ENCODE measurements at regions not wholly inside any gene's neighbourhood (a gene's known extent, or its start where the extent isn't known, plus 50 kb on each side); places are given as distances from the start of the nearest gene placed in this dataset.

- Histone ChIP-seq H3K9me3 (no peaks in the 10 kb centered on the region), H3K4me3 (no peak overlapping the region), H3K4me1 (no peaks in the 10 kb centered on the region), H3K36me3 (no peaks in the 10 kb centered on the region), H3K27ac (no peak overlapping the region), H3K27me3 (no peaks in the 10 kb centered on the region)
- TF ChIP-seq POLR2A (IDR thresholded peaks at IDR 0.05) = no peak
- no peak for DNase-seq
Observed at GRCh38 chr18:46397174-46397573, 259.8 kb downstream of the LOXHD1 start.

- DNase-seq = no peak
- no peak for TF ChIP-seq POLR2A (IDR thresholded peaks at IDR 0.05)
- no peak overlapping the region for H3K4me3 ChIP-seq
- no peak overlapping the region for H3K27ac ChIP-seq
- H3K36me3 ChIP-seq = no peaks in the 10 kb centered on the region
- H3K27me3 ChIP-seq = no peaks in the 10 kb centered on the region
- H3K4me1 ChIP-seq = no peaks in the 10 kb centered on the region
- no peaks in the 10 kb centered on the region for H3K9me3 ChIP-seq
Observed at GRCh38 chr18:46398005-46398404, 259.0 kb downstream of the LOXHD1 start.

GRCh38 chr18:46398625-46399024 lies 258.4 kb downstream of the LOXHD1 start:
- no peak overlapping the region for H3K27ac ChIP-seq
- no peaks in the 10 kb centered on the region for H3K4me1 ChIP-seq
- H3K36me3 ChIP-seq = no peaks in the 10 kb centered on the region
- TF ChIP-seq CTCF (IDR thresholded peaks at IDR 0.05) = no peak
- TF ChIP-seq POLR2A (IDR thresholded peaks at IDR 0.05) = no peak
- no peaks in the 10 kb centered on the region for H3K27me3 ChIP-seq
- H3K9me3 ChIP-seq = no peaks in the 10 kb centered on the region
- H3K4me3 ChIP-seq = no peak overlapping the region
- no peak for DNase-seq

GRCh38 chr18:46399303-46399702 lies 257.7 kb downstream of the LOXHD1 start:
- DNase-seq = no peak
- TF ChIP-seq CTCF (IDR thresholded peaks at IDR 0.05) (no peak), POLR2A (IDR thresholded peaks at IDR 0.05) (no peak)
- no peaks in the 10 kb centered on the region for H3K4me1 ChIP-seq

GRCh38 chr18:46400449-46400848 lies 256.6 kb downstream of the LOXHD1 start:
- no peak for TF ChIP-seq CTCF (IDR thresholded peaks at IDR 0.05)
- TF ChIP-seq POLR2A (IDR thresholded peaks at IDR 0.05) = no peak
- H3K36me3 ChIP-seq = no peaks in the 10 kb centered on the region
- DNase-seq = no peak
- no peak overlapping the region for H3K27ac ChIP-seq
- no peaks in the 10 kb centered on the region for H3K4me1 ChIP-seq
- no peaks in the 10 kb centered on the region for H3K9me3 ChIP-seq
- H3K4me3 ChIP-seq = no peak overlapping the region
- no peaks in the 10 kb centered on the region for H3K27me3 ChIP-seq

More at GRCh38 chr18:46399303-46399702, 257.7 kb downstream of the LOXHD1 start:
- Histone ChIP-seq H3K36me3 (no peaks in the 10 kb centered on the region), H3K9me3 (no peaks in the 10 kb centered on the region), H3K27me3 (no peaks in the 10 kb centered on the region), H3K4me3 (no peak overlapping the region), H3K27ac (no peak overlapping the region)

GRCh38 chr18:46401486-46402070 lies 255.4 kb downstream of the LOXHD1 start:
- no peaks in the 10 kb centered on the region for H3K27me3 ChIP-seq
- no peaks in the 10 kb centered on the region for H3K36me3 ChIP-seq

More at GRCh38 chr18:46401486-46402070, 255.4 kb downstream of the LOXHD1 start:
- TF ChIP-seq POLR2A (IDR thresholded peaks at IDR 0.05) (no peak), CTCF (IDR thresholded peaks at IDR 0.05) (no peak)
- no peak for DNase-seq
- no peak overlapping the region for H3K4me3 ChIP-seq
- no peak overlapping the region for H3K27ac ChIP-seq
- no peaks in the 10 kb centered on the region for H3K9me3 ChIP-seq
- no peaks in the 10 kb centered on the region for H3K4me1 ChIP-seq

Data from Peyer's patch (tissue), 4 donors.